ENCODE measurements at regions not wholly inside any gene's neighbourhood (a gene's known extent, or its start where the extent isn't known, plus 50 kb on each side); places are given as distances from the start of the nearest gene placed in this dataset.

DNA sequence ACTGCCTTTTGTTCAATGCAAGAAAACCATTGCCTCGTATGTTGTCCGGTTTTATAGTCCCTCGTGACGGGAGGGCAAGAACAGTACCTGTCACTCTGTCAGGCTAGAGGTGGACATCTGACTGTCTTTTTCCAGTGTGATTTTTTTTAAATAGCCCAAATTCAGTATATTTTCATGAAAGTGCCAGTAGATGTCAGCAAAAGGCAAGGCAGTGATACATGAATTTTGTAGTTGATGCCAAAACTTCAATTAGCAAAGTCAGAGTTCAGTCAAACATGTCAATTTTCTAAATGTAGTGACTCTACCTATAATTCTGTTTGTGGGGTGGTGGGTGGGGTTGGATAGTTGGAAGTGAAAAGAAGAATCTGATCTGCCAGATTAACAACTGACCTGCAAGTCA, 296.0 kb upstream of the MC4R start:
- Histone ChIP-seq H2BK5ac (ENCODE audit: low read depth, low read length) (no peak overlapping the region), H2BK15ac (ENCODE audit: low read length) (no peak overlapping the region), H3K4me2 (ENCODE audit: insufficient read depth in 1 of 2, low read depth in 2 of 2, low read length in 2 of 2) (no peak overlapping the region), H3K18ac (ENCODE audit: extremely low read depth, low read length) (no peak overlapping the region), H4K8ac (ENCODE audit: extremely low read depth, insufficient read depth, low read length) (no peak overlapping the region), H3K56ac (replicated peaks; ENCODE audit: insufficient read length, low read depth, low read length) (no peak overlapping the region), H3K9ac (replicated peaks in 1 of 4; ENCODE audit: extremely low read depth in 1 of 4, low read depth in 3 of 4, low read length in 3 of 4) (no peak overlapping the region), H2AK5ac (ENCODE audit: low read depth, low read length) (no peak overlapping the region), H3K27me3 (replicated peaks in 1 of 4; ENCODE audit: control insufficient read depth in 3 of 4, extremely low read depth in 1 of 4, insufficient read depth in 3 of 4, low read length in 3 of 4) (no peaks in the 10 kb centered on the region), H4K20me1 (replicated peaks in 1 of 2; ENCODE audit: control insufficient read depth in 1 of 2, insufficient read depth in 2 of 2, low read length in 2 of 2) (no peaks in the 10 kb centered on the region), H2AFZ (ENCODE audit: low read length) (no peak overlapping the region), H3K4me3 (ENCODE audit: extremely low read depth in 1 of 4, insufficient read depth in 2 of 4, low read depth in 3 of 4, low read length in 4 of 4) (no peak overlapping the region), H3K14ac (ENCODE audit: insufficient read length) (no peak overlapping the region), H4K91ac (replicated peaks; ENCODE audit: insufficient read length, low read length) (no peak overlapping the region), H3K9me3 (ENCODE audit: insufficient read depth in 2 of 2, low read depth in 1 of 2, low read length in 1 of 2) (no peaks in the 10 kb centered on the region), H3K4ac (replicated peaks; ENCODE audit: insufficient read length, low read depth, low read length) (no peak overlapping the region), H2BK12ac (ENCODE audit: low read depth, low read length) (no peak overlapping the region), H2BK120ac (replicated peaks; ENCODE audit: low read depth, low read length) (no peak overlapping the region), H4K5ac (ENCODE audit: insufficient read length, low read depth, low read length) (no peak overlapping the region), H3K36me3 (ENCODE audit: control insufficient read depth in 2 of 4, insufficient read depth in 4 of 4, low read length in 3 of 4) (no peaks in the 10 kb centered on the region), H3K23ac (ENCODE audit: insufficient read length) (no peak overlapping the region), H3K79me1 (ENCODE audit: low read depth, low read length) (no peaks in the 10 kb centered on the region), H2BK20ac (ENCODE audit: low read length) (no peak overlapping the region), H3K79me2 (ENCODE audit: control insufficient read depth in 1 of 2, insufficient read depth in 2 of 2, low read length in 2 of 2) (no peaks in the 10 kb centered on the region), H3K23me2 (ENCODE audit: low read depth, low read length) (no peaks in the 10 kb centered on the region), H3K27ac (ENCODE audit: low read depth, low read length) (no peak overlapping the region), H3K4me1 (replicated peaks in 1 of 4; ENCODE audit: control insufficient read depth in 3 of 4, insufficient read depth in 4 of 4, low read length in 3 of 4) (0 out of 7 replicates have a peak, but pooled peaks cover 0 to 3% (median 0%) of the 10 kb centered on the region in 4 experiments)
- CTCF ChIA-PET (ENCODE audit: partially characterized antibody) = interaction anchor here (0.7 to 2.6 kb wide), 3 partner anchors 8 to 834 kb away, joined by 3 to 12 read pairs (median 8); no protein-coding TSS in a partner anchor
- TF ChIP-seq, protein P1, sequence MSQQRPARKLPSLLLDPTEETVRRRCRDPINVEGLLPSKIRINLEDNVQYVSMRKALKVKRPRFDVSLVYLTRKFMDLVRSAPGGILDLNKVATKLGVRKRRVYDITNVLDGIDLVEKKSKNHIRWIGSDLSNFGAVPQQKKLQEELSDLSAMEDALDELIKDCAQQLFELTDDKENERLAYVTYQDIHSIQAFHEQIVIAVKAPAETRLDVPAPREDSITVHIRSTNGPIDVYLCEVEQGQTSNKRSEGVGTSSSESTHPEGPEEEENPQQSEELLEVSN (IDR thresholded peaks at IDR 0.05) = no peak
- TF ChIP-seq SP2 (IDR thresholded peaks at IDR 0.05; ENCODE audit: low read length) = no peak
- TF ChIP-seq EZH2 (IDR thresholded peaks at IDR 0.05; ENCODE audit: low read depth, low read length, severe bottlenecking) = no peak
- TF ChIP-seq, protein P2, sequence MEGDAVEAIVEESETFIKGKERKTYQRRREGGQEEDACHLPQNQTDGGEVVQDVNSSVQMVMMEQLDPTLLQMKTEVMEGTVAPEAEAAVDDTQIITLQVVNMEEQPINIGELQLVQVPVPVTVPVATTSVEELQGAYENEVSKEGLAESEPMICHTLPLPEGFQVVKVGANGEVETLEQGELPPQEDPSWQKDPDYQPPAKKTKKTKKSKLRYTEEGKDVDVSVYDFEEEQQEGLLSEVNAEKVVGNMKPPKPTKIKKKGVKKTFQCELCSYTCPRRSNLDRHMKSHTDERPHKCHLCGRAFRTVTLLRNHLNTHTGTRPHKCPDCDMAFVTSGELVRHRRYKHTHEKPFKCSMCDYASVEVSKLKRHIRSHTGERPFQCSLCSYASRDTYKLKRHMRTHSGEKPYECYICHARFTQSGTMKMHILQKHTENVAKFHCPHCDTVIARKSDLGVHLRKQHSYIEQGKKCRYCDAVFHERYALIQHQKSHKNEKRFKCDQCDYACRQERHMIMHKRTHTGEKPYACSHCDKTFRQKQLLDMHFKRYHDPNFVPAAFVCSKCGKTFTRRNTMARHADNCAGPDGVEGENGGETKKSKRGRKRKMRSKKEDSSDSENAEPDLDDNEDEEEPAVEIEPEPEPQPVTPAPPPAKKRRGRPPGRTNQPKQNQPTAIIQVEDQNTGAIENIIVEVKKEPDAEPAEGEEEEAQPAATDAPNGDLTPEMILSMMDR (IDR thresholded peaks at IDR 0.05; ENCODE audit: control extremely low read depth in 1 of 3, insufficient read depth in 1 of 3, low read depth in 1 of 3, low read length in 3 of 3) = peak in 1 of 3 experiments; percentile 24; a peak in 2 of 4 replicates
- TF ChIP-seq BRCA1 (IDR thresholded peaks at IDR 0.05; ENCODE audit: low read depth, low read length) = no peak
- peak; percentile 54 to 64; a peak in 3 of 4 replicates for TF ChIP-seq RAD21 (IDR thresholded peaks at IDR 0.05 in 1 of 2, conservative IDR thresholded peaks at IDR 0.05 in 1 of 2; ENCODE audit: low read depth in 2 of 2, low read length in 2 of 2)
- DNase-seq (ENCODE audit: low read depth in 1 of 2, low spot score in 2 of 2) = no peak
- WGBS, 2 experiments (ENCODE audit: extremely low coverage in 1 of 2, insufficient coverage in 1 of 2, insufficient read length in 1 of 2, insufficient replicate concordance in 2 of 2, low coverage in 1 of 2, low lambda C conversion rate in 2 of 2, missing lambda C conversion rate in 1 of 2) = 100% methylated on average over 4 of the region's 4 CpGs; no CpG with 5 or more reads in 1 of the 2 experiments
- FAIRE-seq = no peak
- POLR2A ChIA-PET (ENCODE audit: partially characterized antibody) = no interaction called here

Data from H1 (cell line).